GM12872 (cell line): ENCODE measurements at regions not wholly inside any gene's neighbourhood (a gene's known extent, or its start where the extent isn't known, plus 50 kb on each side); places are given as distances from the start of the nearest gene placed in this dataset.

Experiments used
- CTCF ChIP-seq: IDR thresholded peaks from 3 replicates; pipeline ENCODE4 v1.5.1; 2011; ENCODE audit warnings: low read depth, mild to moderate bottlenecking, low read length, moderate library complexity; ENCODE audit not compliant: insufficient read depth

- no peak for TF ChIP-seq CTCF
Observed at GRCh38 chr6:141758430-141758829, 374.3 kb upstream of the GJE1 start.

GRCh38 chr6:141753180-141753579, 379.5 kb upstream of the GJE1 start:
- TF ChIP-seq CTCF, result no peak

GRCh38 chr6:141752677-141753076, 380.0 kb upstream of the GJE1 start:
- no peak for TF ChIP-seq CTCF

- TF ChIP-seq CTCF, result no peak
Observed at GRCh38 chr6:141744971-141745370, 387.8 kb upstream of the GJE1 start.

- no peak for TF ChIP-seq CTCF
Observed at GRCh38 chr6:141744194-141744925, 388.4 kb upstream of the GJE1 start.

GRCh38 chr6:141736104-141736503, 396.6 kb upstream of the GJE1 start:
- no peak for TF ChIP-seq CTCF

GRCh38 chr6:141735126-141735525, 397.6 kb upstream of the GJE1 start:
- no peak for TF ChIP-seq CTCF
